NB4 (cell line): ENCODE measurements at regions not wholly inside any gene's neighbourhood (a gene's known extent, or its start where the extent isn't known, plus 50 kb on each side); places are given as distances from the start of the nearest gene placed in this dataset.

Source experiments
- CTCF ChIP-seq: IDR thresholded peaks from one replicate; pipeline ENCODE4 v1.5.1; 2012; ENCODE audit warnings: low read depth, low read length
- MAX ChIP-seq: IDR thresholded peaks from 2 replicates; pipeline ENCODE4 v1.6.1; 2011; ENCODE audit warnings: low read depth, low read length
- POLR2A ChIP-seq: IDR thresholded peaks from 2 replicates; pipeline ENCODE4 v1.6.1; 2011; ENCODE audit warnings: mild to moderate bottlenecking; ENCODE audit not compliant: insufficient read length; ENCODE audit errors: extremely low read depth

GRCh38 chr9:75824816-75825568 is 65.5 kb upstream of the PCSK5 start:
- TF ChIP-seq CTCF = no peak
- no peak for TF ChIP-seq POLR2A
- TF ChIP-seq MAX = no peak
